ENCODE measurements at regions not wholly inside any gene's neighbourhood (a gene's known extent, or its start where the extent isn't known, plus 50 kb on each side); places are given as distances from the start of the nearest gene placed in this dataset.
A peak's percentile ranks its signal among the peaks of the same experiment; 100 is the strongest.

DNA sequence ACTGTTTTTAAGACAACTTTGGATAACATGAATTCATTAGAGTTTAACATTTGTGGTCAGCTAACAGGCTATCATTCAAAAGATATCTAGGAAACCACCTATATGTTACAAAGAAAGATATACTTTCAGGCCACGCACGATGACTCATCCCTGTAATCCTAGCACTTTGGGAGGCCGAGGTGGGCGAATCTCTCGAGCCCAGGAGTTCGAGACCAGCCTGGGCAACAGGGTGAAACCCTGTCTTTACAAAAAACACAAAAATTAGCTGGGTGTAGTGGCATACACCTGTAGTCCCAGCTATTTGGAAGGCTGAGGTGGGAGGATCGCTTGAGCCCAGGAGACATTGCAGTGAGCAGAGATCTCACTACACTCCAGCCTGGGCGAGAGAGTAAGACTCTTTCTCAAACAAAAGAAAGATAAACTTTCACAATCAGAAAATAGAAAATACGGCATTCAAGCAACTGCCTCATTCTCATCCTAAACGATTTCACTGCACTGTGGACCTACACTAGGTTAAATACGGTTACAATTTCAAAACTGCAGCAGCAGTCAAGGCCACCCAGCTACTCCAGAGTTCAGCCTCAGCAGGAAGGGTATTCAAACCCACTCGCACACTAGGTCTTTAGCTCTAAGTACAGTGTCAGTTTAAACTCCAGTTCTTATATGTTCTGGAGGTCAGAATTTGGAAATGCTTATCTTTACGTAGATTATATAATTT is 250.0 kb upstream of the SLC39A10 start:
- H3K9me3 ChIP-seq (ENCODE audit: control insufficient read depth in 2 of 2, insufficient read depth in 1 of 2, low read depth in 1 of 2, low read length in 1 of 2): peaks cover 0 to 6% of the 10 kb centered on the region in 2 donors
- no peaks in the 10 kb centered on the region for H3K4me1 ChIP-seq (ENCODE audit: control insufficient read depth in 3 of 3, insufficient read depth in 2 of 3, low read depth in 1 of 3, low read length in 2 of 3)
- no peak overlapping the region for H3K27ac ChIP-seq (ENCODE audit: low read depth in 1 of 3, low read length in 2 of 3)
- no peaks in the 10 kb centered on the region for H3K27me3 ChIP-seq (ENCODE audit: control insufficient read depth in 3 of 3, insufficient read depth in 3 of 3, low read length in 3 of 3)
- DNase-seq (no peak), FAIRE-seq (no peak)
- no peak overlapping the region for H3K4me3 ChIP-seq (ENCODE audit: low read depth in 1 of 3, low read length in 3 of 3)
- 82 to 88% (median 86%) methylated on average over 13 of the region's 13 CpGs for WGBS, 3 donors
- no peaks in the 10 kb centered on the region for H3K36me3 ChIP-seq (ENCODE audit: control insufficient read depth in 3 of 3, insufficient read depth in 2 of 3, low read depth in 1 of 3, low read length in 3 of 3)

DNA sequence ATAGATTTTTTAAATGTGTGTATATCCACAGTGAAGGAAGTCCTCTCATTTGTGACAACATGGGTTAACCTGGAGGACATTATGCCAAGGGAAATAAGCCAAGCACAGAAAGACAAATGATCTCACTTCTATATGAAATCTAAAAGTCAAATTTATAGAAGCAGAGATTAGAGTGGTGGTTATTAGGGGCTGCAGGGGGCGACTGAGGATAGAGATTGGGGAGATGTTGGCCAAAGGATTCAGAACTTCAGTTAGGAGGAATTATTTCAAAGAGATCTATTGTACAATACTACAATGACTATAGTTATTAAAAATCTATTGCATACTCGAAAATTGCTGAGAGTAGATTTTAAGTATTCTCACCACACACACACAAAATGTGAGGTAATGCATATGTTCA is 252.4 kb upstream of the SLC39A10 start:
- FAIRE-seq (no peak), DNase-seq (no peak)
- Histone ChIP-seq H3K4me3 (ENCODE audit: low read depth in 1 of 3, low read length in 3 of 3) (no peak overlapping the region), H3K27me3 (ENCODE audit: control insufficient read depth in 3 of 3, insufficient read depth in 3 of 3, low read length in 3 of 3) (no peaks in the 10 kb centered on the region), H3K4me1 (ENCODE audit: control insufficient read depth in 3 of 3, insufficient read depth in 2 of 3, low read depth in 1 of 3, low read length in 2 of 3) (no peaks in the 10 kb centered on the region), H3K36me3 (ENCODE audit: control insufficient read depth in 3 of 3, insufficient read depth in 2 of 3, low read depth in 1 of 3, low read length in 3 of 3) (no peaks in the 10 kb centered on the region), H3K27ac (ENCODE audit: low read depth in 1 of 3, low read length in 2 of 3) (no peak overlapping the region), H3K9me3 (ENCODE audit: control insufficient read depth in 2 of 2, insufficient read depth in 1 of 2, low read depth in 1 of 2, low read length in 1 of 2) (peaks cover 0 to 6% of the 10 kb centered on the region in 2 donors)
- WGBS, 3 donors: 64 to 83% (median 79%) methylated on average over 2 of the region's 2 CpGs

DNA sequence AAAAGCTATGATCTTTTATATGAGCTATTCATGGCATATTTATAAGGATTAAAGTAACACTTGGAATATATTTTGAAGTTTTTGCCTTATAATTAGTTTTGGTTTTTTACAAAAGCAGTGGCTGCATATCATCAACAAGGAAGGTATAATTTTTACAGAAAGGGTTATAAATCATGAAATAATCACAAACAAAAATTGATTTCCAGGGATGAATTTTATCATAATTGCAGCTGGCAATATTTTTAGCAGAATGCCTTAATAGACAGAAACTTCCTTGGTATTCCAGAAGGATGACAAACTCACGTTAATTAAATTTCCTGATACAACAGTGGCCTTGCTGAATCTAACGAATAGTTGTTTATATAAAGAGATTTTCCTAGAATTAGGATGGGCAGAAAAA is 260.5 kb upstream of the SLC39A10 start:
- FAIRE-seq: peak; percentile 39

DNA sequence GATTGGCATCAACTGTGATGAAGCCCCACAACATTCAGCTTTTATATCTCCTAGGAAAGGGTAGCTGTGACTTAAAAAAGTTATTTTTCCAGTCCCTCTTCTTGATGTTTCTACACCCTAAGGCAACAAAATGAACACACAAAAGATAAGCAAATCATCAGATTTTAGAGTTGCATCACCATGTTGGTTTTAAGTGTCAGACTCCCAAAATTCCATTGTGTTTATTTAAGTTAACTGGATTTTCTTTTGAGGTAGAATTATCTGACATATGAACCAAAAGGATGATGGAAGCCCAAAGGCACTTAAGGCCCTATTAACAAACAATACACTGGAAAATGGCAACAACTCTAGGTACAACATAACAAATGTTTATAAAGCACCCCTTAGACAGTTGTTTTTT is 261.7 kb upstream of the SLC39A10 start:
- H3K4me1 ChIP-seq (ENCODE audit: control insufficient read depth in 3 of 3, insufficient read depth in 2 of 3, low read depth in 1 of 3, low read length in 2 of 3): no peaks in the 10 kb centered on the region
- H3K36me3 ChIP-seq (ENCODE audit: control insufficient read depth in 3 of 3, insufficient read depth in 2 of 3, low read depth in 1 of 3, low read length in 3 of 3): no peaks in the 10 kb centered on the region
- H3K4me3 ChIP-seq (ENCODE audit: low read depth in 1 of 3, low read length in 3 of 3): no peak overlapping the region
- no peaks in the 10 kb centered on the region for H3K27me3 ChIP-seq (ENCODE audit: control insufficient read depth in 3 of 3, insufficient read depth in 3 of 3, low read length in 3 of 3)
- DNase-seq (no peak), FAIRE-seq (no peak)
- H3K27ac ChIP-seq (ENCODE audit: low read depth in 1 of 3, low read length in 2 of 3): no peak overlapping the region
- H3K9me3 ChIP-seq (ENCODE audit: control insufficient read depth in 2 of 2, insufficient read depth in 1 of 2, low read depth in 1 of 2, low read length in 1 of 2): no peaks in the 10 kb centered on the region

More for the DNA sequence above, 260.5 kb upstream of the SLC39A10 start:
- no peak overlapping the region for H3K27ac ChIP-seq (ENCODE audit: low read depth in 1 of 3, low read length in 2 of 3)
- H3K4me3 ChIP-seq (ENCODE audit: low read depth in 1 of 3, low read length in 3 of 3): no peak overlapping the region
- no peaks in the 10 kb centered on the region for H3K9me3 ChIP-seq (ENCODE audit: control insufficient read depth in 2 of 2, insufficient read depth in 1 of 2, low read depth in 1 of 2, low read length in 1 of 2)
- WGBS, 3 donors: 74 to 93% (median 88%) methylated on average over 2 of the region's 2 CpGs
- no peaks in the 10 kb centered on the region for H3K27me3 ChIP-seq (ENCODE audit: control insufficient read depth in 3 of 3, insufficient read depth in 3 of 3, low read length in 3 of 3)
- H3K4me1 ChIP-seq (ENCODE audit: control insufficient read depth in 3 of 3, insufficient read depth in 2 of 3, low read depth in 1 of 3, low read length in 2 of 3): no peaks in the 10 kb centered on the region
- no peaks in the 10 kb centered on the region for H3K36me3 ChIP-seq (ENCODE audit: control insufficient read depth in 3 of 3, insufficient read depth in 2 of 3, low read depth in 1 of 3, low read length in 3 of 3)
- no peak for DNase-seq

DNA sequence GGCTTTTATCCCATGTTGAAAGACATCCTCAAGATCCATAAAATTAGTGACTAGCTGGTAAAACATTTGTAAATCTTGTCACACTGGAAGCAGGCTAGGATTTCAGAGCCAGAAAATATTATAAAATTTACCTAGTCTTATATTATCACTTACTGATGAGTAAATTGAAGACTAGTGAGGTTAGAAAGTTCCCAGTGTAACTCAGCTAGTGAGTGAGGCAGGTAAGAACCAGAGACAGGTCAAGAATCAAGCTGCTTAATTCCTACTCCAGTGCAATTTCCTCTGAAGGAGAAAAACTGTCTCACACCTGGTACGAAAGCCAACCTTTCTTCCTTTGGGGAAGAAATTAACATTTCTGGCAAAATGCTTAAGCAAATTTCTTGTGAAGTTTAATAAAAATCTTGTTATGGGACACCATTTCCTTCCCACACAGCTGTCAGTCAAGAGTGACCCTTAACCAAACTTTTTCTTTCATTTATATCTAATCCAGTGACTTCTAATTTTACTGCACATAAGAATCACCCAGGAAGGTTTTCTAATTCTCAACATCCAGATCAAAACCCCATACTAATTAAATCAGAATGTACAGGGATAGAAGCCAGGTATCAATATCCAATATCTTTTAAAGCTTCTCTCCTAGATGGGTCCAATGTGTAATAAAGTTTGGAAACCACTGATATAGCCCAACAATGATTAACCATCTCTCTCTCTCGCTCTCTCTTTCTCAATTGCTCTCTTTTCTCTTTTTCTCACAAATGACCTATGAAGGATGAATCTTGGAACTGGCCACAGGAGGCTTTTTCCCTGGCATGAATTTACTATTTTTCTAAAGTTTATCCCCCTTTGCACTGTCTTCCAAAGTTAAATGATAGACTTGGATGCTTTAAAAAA is 264.3 kb upstream of the SLC39A10 start:
- no peaks in the 10 kb centered on the region for H3K9me3 ChIP-seq (ENCODE audit: control insufficient read depth in 2 of 2, insufficient read depth in 1 of 2, low read depth in 1 of 2, low read length in 1 of 2)
- 59 to 78% (median 77%) methylated on average over 2 of the region's 2 CpGs for WGBS, 3 donors
- no peaks in the 10 kb centered on the region for H3K4me1 ChIP-seq (ENCODE audit: control insufficient read depth in 3 of 3, insufficient read depth in 2 of 3, low read depth in 1 of 3, low read length in 2 of 3)
- no peak overlapping the region for H3K4me3 ChIP-seq (ENCODE audit: low read depth in 1 of 3, low read length in 3 of 3)
- no peaks in the 10 kb centered on the region for H3K27me3 ChIP-seq (ENCODE audit: control insufficient read depth in 3 of 3, insufficient read depth in 3 of 3, low read length in 3 of 3)
- FAIRE-seq (no peak), DNase-seq (no peak)
- no peak overlapping the region for H3K27ac ChIP-seq (ENCODE audit: low read depth in 1 of 3, low read length in 2 of 3)
- no peaks in the 10 kb centered on the region for H3K36me3 ChIP-seq (ENCODE audit: control insufficient read depth in 3 of 3, insufficient read depth in 2 of 3, low read depth in 1 of 3, low read length in 3 of 3)

DNA sequence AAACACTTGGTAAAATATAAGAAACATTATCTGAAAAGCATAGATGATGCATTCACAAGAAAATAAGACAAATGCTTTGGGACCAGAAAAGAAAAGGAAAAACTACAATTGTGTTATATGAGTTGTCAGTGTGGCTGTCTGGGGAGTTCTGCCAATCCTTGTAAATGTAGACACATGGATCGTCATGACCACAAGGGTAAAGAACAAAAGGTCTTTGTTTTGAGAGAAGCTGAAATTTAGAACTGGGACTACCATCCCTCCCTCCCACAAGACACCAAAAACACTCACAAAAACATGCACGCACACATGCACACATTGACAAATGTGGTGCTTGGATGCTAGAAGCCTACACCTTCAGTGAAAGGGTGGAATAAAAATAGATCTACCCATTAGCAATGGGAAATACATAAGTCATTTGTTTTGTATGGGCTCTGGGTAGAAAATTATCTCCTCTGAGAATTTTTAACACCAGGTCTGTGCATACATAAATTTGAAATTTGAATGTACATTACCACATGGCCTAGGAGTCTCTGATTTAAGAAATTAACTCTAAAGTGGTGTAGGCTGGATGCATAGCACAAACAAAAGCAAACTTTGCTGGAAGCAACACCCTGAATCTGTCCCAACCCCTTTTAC is 266.2 kb upstream of the SLC39A10 start:
- no peak for DNase-seq
- Histone ChIP-seq H3K27ac (ENCODE audit: low read depth in 1 of 3, low read length in 2 of 3) (no peak overlapping the region), H3K4me3 (ENCODE audit: low read depth in 1 of 3, low read length in 3 of 3) (no peak overlapping the region), H3K27me3 (ENCODE audit: control insufficient read depth in 3 of 3, insufficient read depth in 3 of 3, low read length in 3 of 3) (no peaks in the 10 kb centered on the region), H3K9me3 (ENCODE audit: control insufficient read depth in 2 of 2, insufficient read depth in 1 of 2, low read depth in 1 of 2, low read length in 1 of 2) (no peaks in the 10 kb centered on the region), H3K4me1 (ENCODE audit: control insufficient read depth in 3 of 3, insufficient read depth in 2 of 3, low read depth in 1 of 3, low read length in 2 of 3) (no peaks in the 10 kb centered on the region), H3K36me3 (ENCODE audit: control insufficient read depth in 3 of 3, insufficient read depth in 2 of 3, low read depth in 1 of 3, low read length in 3 of 3) (no peaks in the 10 kb centered on the region)
- 52 to 73% (median 65%) methylated on average over 2 of the region's 2 CpGs for WGBS, 3 donors
- no peak for FAIRE-seq

DNA sequence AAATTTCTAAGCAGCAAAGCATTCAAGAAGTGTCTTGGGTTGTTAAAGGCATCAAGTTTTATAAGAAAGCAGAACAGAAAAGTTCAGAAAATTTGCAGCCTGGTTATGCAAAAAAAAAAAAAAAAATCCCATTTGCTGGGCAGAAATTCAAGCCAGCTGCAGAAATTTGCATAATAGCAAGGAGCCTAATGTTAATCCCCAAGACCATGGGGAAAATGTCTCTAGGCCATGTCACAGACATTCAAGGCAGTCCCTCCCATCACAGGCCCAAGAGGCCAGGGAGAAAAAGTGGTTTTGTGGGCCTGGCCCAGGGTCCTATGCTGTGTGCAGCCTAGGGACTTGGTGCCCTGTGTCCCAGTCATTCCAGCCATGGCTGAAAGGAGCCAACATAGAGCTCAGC is 269.0 kb upstream of the SLC39A10 start:
- Histone ChIP-seq H3K27ac (ENCODE audit: low read depth in 1 of 3, low read length in 2 of 3) (no peak overlapping the region), H3K27me3 (ENCODE audit: control insufficient read depth in 3 of 3, insufficient read depth in 3 of 3, low read length in 3 of 3) (no peaks in the 10 kb centered on the region), H3K4me3 (ENCODE audit: low read depth in 1 of 3, low read length in 3 of 3) (no peak overlapping the region), H3K4me1 (ENCODE audit: control insufficient read depth in 3 of 3, insufficient read depth in 2 of 3, low read depth in 1 of 3, low read length in 2 of 3) (no peaks in the 10 kb centered on the region), H3K9me3 (ENCODE audit: control insufficient read depth in 2 of 2, insufficient read depth in 1 of 2, low read depth in 1 of 2, low read length in 1 of 2) (no peaks in the 10 kb centered on the region), H3K36me3 (ENCODE audit: control insufficient read depth in 3 of 3, insufficient read depth in 2 of 3, low read depth in 1 of 3, low read length in 3 of 3) (no peaks in the 10 kb centered on the region)
- FAIRE-seq (no peak), DNase-seq (no peak)

DNA sequence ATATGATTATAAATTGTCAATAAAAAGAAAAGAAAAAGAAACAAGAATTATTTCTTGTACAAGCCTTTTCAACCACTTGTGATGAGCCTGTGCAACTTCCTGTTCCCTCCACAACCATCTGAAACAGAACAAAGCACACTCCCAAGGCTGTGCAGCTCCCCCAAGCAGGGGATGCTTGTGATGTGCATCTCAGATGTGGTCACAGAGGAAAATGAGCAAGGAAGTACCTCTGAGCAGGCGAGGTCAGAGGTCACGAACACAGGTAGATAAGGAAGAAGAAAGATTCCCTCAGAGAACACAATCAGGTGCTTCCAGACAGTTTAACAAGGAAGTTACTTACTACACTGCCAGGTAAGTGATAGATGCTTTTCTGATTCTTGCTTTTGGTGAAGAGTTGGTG is 274.8 kb upstream of the SLC39A10 start:
- Histone ChIP-seq H3K4me1 (ENCODE audit: control insufficient read depth in 3 of 3, insufficient read depth in 2 of 3, low read depth in 1 of 3, low read length in 2 of 3) (no peaks in the 10 kb centered on the region), H3K4me3 (ENCODE audit: low read depth in 1 of 3, low read length in 3 of 3) (no peak overlapping the region), H3K27ac (ENCODE audit: low read depth in 1 of 3, low read length in 2 of 3) (no peak overlapping the region), H3K36me3 (ENCODE audit: control insufficient read depth in 3 of 3, insufficient read depth in 2 of 3, low read depth in 1 of 3, low read length in 3 of 3) (no peaks in the 10 kb centered on the region), H3K9me3 (ENCODE audit: control insufficient read depth in 2 of 2, insufficient read depth in 1 of 2, low read depth in 1 of 2, low read length in 1 of 2) (peaks cover 0 to 3% of the 10 kb centered on the region in 2 donors), H3K27me3 (ENCODE audit: control insufficient read depth in 3 of 3, insufficient read depth in 3 of 3, low read length in 3 of 3) (no peaks in the 10 kb centered on the region)
- DNase-seq (peak; percentile 3 to 10), FAIRE-seq (no peak)
- 11 to 36% (median 25%) methylated on average over 2 of the region's 2 CpGs for WGBS, 3 donors

All from small intestine (tissue), 7 donors.